Erythroblast (primary cell): ENCODE measurements at regions not wholly inside any gene's neighbourhood (a gene's known extent, or its start where the extent isn't known, plus 50 kb on each side); places are given as distances from the start of the nearest gene placed in this dataset.

Experiments
- GATA1 ChIP-seq: IDR thresholded peaks from 2 replicates; pipeline ENCODE4 v1.6.1; 2011; ENCODE audit warnings: low read depth, mild to moderate bottlenecking, control low read depth, low read length, moderate library complexity
- POLR2A ChIP-seq: IDR thresholded peaks from 2 replicates; pipeline ENCODE4 v1.6.1; 2011; ENCODE audit warnings: mild to moderate bottlenecking, low read length

DNA sequence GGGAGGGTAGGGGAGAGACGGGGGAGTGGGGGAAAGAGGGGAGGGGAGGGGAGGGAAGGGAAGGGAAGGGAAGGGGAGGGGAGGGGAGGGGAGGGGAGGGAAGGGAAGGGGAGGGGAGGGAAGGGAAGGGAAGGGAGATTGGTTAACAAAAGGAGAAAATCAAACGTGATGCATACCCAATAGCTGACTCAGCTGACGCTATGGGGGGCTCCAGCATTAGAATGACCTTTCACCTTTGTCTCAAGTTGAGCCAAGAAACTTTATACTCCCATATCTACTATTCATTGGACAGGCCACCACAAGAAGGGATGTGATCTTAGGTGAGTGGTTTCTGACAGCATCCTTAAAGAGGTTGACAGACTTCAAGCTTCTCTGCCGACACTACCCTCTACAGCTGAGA, 432.8 kb upstream of the CDH5 start:
- TF ChIP-seq POLR2A (no peak), GATA1 (no peak)
